ENCODE measurements at regions not wholly inside any gene's neighbourhood (a gene's known extent, or its start where the extent isn't known, plus 50 kb on each side); places are given as distances from the start of the nearest gene placed in this dataset.

- CTCF ChIA-PET: no interaction called here
- H3K27ac ChIP-seq (ENCODE audit: low read depth in 1 of 2, low read length in 2 of 2): no peak overlapping the region
- ATAC-seq (ENCODE audit: poor library complexity) (no peak), DNase-seq (no peak)
- H3K27ac Mint-ChIP-seq: no peak overlapping the region
- no peak for TF ChIP-seq CTCF (IDR thresholded peaks at IDR 0.05)
- no peak overlapping the region for H3K4me3 Mint-ChIP-seq
- no peaks in the 10 kb centered on the region for H3K27me3 ChIP-seq (ENCODE audit: control insufficient read depth in 1 of 2, insufficient read depth in 2 of 2, low read length in 2 of 2)
- H3K9me3 ChIP-seq (ENCODE audit: control insufficient read depth in 1 of 2, insufficient read depth in 1 of 2, low read length in 2 of 2): no peaks in the 10 kb centered on the region
- no peaks in the 10 kb centered on the region for H3K9me3 Mint-ChIP-seq
- intact Hi-C loops (cut with DNase I, micrococcal nuclease): no loop called here
- H3K36me3 Mint-ChIP-seq (ENCODE audit: low read depth): no peaks in the 10 kb centered on the region
- POLR2A ChIA-PET: no interaction called here
- H3K36me3 ChIP-seq (ENCODE audit: insufficient read depth, low read length): no peaks in the 10 kb centered on the region
- no peaks in the 10 kb centered on the region for H3K4me1 ChIP-seq (ENCODE audit: insufficient read depth, low read length)
- no peaks in the 10 kb centered on the region for H3K27me3 Mint-ChIP-seq
- H3K4me1 Mint-ChIP-seq (ENCODE audit: low read depth): no peaks in the 10 kb centered on the region
- no peak overlapping the region for H3K4me3 ChIP-seq (ENCODE audit: low read length)
Measured at GRCh38 chr4:98796991-98797390, 131.9 kb downstream of the EIF4E start.

- no peaks in the 10 kb centered on the region for H3K9me3 Mint-ChIP-seq
- no peaks in the 10 kb centered on the region for H3K4me1 Mint-ChIP-seq (ENCODE audit: low read depth)
- DNase-seq (no peak), ATAC-seq (ENCODE audit: poor library complexity) (no peak)
- Histone ChIP-seq H3K4me1 (ENCODE audit: insufficient read depth, low read length) (no peaks in the 10 kb centered on the region), H3K27me3 (ENCODE audit: control insufficient read depth in 1 of 2, insufficient read depth in 2 of 2, low read length in 2 of 2) (no peaks in the 10 kb centered on the region), H3K4me3 (ENCODE audit: low read length) (no peak overlapping the region), H3K36me3 (ENCODE audit: insufficient read depth, low read length) (no peaks in the 10 kb centered on the region), H3K27ac (ENCODE audit: low read depth in 1 of 2, low read length in 2 of 2) (no peak overlapping the region), H3K9me3 (ENCODE audit: control insufficient read depth in 1 of 2, insufficient read depth in 1 of 2, low read length in 2 of 2) (no peaks in the 10 kb centered on the region)
- H3K27me3 Mint-ChIP-seq: no peaks in the 10 kb centered on the region
- CTCF ChIA-PET: no interaction called here
- no peak for TF ChIP-seq CTCF (IDR thresholded peaks at IDR 0.05)
- H3K36me3 Mint-ChIP-seq (ENCODE audit: low read depth): no peaks in the 10 kb centered on the region
- no peak overlapping the region for H3K27ac Mint-ChIP-seq
- intact Hi-C loops (cut with DNase I, micrococcal nuclease): no loop called here
- POLR2A ChIA-PET: no interaction called here
- no peak overlapping the region for H3K4me3 Mint-ChIP-seq
Measured at GRCh38 chr4:98794565-98795205, 134.2 kb downstream of the EIF4E start.

GRCh38 chr4:98793658-98794057, 135.2 kb upstream of the TSPAN5 start:
- ATAC-seq (ENCODE audit: poor library complexity) (no peak), DNase-seq (no peak)
- H3K9me3 Mint-ChIP-seq: no peaks in the 10 kb centered on the region
- H3K4me1 Mint-ChIP-seq (ENCODE audit: low read depth): no peaks in the 10 kb centered on the region
- no peak overlapping the region for H3K27ac Mint-ChIP-seq
- H3K27me3 Mint-ChIP-seq: no peaks in the 10 kb centered on the region
- ChIA-PET POLR2A (no interaction called here), CTCF (no interaction called here)
- intact Hi-C loops (cut with DNase I, micrococcal nuclease): no loop called here
- no peaks in the 10 kb centered on the region for H3K36me3 ChIP-seq (ENCODE audit: insufficient read depth, low read length)
- no peaks in the 10 kb centered on the region for H3K36me3 Mint-ChIP-seq (ENCODE audit: low read depth)
- no peaks in the 10 kb centered on the region for H3K9me3 ChIP-seq (ENCODE audit: control insufficient read depth in 1 of 2, insufficient read depth in 1 of 2, low read length in 2 of 2)
- no peak overlapping the region for H3K4me3 Mint-ChIP-seq
- no peaks in the 10 kb centered on the region for H3K4me1 ChIP-seq (ENCODE audit: insufficient read depth, low read length)
- TF ChIP-seq CTCF (IDR thresholded peaks at IDR 0.05): no peak
- no peaks in the 10 kb centered on the region for H3K27me3 ChIP-seq (ENCODE audit: control insufficient read depth in 1 of 2, insufficient read depth in 2 of 2, low read length in 2 of 2)
- H3K27ac ChIP-seq (ENCODE audit: low read depth in 1 of 2, low read length in 2 of 2): no peak overlapping the region
- no peak overlapping the region for H3K4me3 ChIP-seq (ENCODE audit: low read length)

Data from CD4-positive, alpha-beta T cell (primary cell).